C4-2B (cell line): ENCODE measurements at regions not wholly inside any gene's neighbourhood (a gene's known extent, or its start where the extent isn't known, plus 50 kb on each side); places are given as distances from the start of the nearest gene placed in this dataset.
"Not testable (repeated sequence)": the region's sequence is repeated elsewhere in the genome, so short reads cannot be mapped to it uniquely, and the experiment has no call there.

Experiments
- ZFX ChIP-seq: fragments of 450-650 bp; IDR thresholded peaks from 2 replicates; pipeline ENCODE4 v1.6.1; 2017
- TF ChIP-seq, protein P1 (sequence below): fragments of 450-650 bp; conservative IDR thresholded peaks from 2 replicates; pipeline ENCODE4 v1.5.1; 2017; ENCODE audit warnings: mild to moderate bottlenecking

DNA sequence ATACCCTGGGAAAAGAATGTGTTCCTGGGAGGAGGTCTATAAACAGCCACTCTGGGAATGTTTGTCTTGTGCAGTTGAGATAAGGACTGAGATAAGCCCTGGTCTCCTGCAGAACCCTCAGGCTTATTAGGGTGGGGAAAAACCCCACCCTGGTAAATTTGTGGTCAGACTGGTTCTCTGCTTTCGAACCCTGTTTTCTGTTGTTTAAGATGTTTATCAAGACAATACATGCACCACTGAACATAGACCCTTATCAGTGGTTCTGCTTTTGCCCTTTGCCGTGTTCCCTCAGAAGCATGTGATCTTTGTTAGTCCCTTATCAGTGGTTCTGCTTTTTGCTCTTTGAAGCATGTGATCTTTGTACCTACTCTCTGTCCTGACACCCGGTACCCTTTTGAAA, 956.0 kb downstream of the GRID1 start:
- TF ChIP-seq, protein P1, sequence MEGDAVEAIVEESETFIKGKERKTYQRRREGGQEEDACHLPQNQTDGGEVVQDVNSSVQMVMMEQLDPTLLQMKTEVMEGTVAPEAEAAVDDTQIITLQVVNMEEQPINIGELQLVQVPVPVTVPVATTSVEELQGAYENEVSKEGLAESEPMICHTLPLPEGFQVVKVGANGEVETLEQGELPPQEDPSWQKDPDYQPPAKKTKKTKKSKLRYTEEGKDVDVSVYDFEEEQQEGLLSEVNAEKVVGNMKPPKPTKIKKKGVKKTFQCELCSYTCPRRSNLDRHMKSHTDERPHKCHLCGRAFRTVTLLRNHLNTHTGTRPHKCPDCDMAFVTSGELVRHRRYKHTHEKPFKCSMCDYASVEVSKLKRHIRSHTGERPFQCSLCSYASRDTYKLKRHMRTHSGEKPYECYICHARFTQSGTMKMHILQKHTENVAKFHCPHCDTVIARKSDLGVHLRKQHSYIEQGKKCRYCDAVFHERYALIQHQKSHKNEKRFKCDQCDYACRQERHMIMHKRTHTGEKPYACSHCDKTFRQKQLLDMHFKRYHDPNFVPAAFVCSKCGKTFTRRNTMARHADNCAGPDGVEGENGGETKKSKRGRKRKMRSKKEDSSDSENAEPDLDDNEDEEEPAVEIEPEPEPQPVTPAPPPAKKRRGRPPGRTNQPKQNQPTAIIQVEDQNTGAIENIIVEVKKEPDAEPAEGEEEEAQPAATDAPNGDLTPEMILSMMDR, result not testable (repeated sequence)
- not testable (repeated sequence) for TF ChIP-seq ZFX
